Lower leg skin (tissue), 4 donors: ENCODE measurements at regions not wholly inside any gene's neighbourhood (a gene's known extent, or its start where the extent isn't known, plus 50 kb on each side); places are given as distances from the start of the nearest gene placed in this dataset.

Source experiments
- DNase-seq, 2 donors: peaks; one replicate each; pipeline ENCODE4 v3.0.0-alpha.2; 2019; ENCODE audit warnings: low spot score in 2 of 2
- H3K4me3 ChIP-seq: fragments of 200-600 bp; sonication (generic); 2 replicates; pipeline ENCODE4 v1.5.1; 2017; ENCODE audit warnings: mild to moderate bottlenecking, low read depth; ENCODE audit not compliant: poor library complexity, severe bottlenecking
- POLR2A ChIP-seq, 2 donors: fragments of 450-650 bp; IDR thresholded peaks; one replicate each; pipeline ENCODE4 v1.6.1; 2016 to 2017; ENCODE audit warnings: antibody characterized with exemption in 2 of 2, mild to moderate bottlenecking in 1 of 2, moderate library complexity in 1 of 2
- WGBS, 2 donors: methylation state at CpG; one replicate each; pipeline ENCODE4 v1.1.5; 2018; 5-methylcytosine and 5-hydroxymethylcytosine counted together
- intact Hi-C: fragments of 100-400 bp; cut with DNase I; formaldehyde crosslinking; loops from one replicate; pipeline ENCODE4 v1.15.0; 2023; ENCODE audit warnings: low total_unique reads
- TF ChIP-seq, protein P1 (sequence below), 3 donors: fragments of 450-650 bp; IDR thresholded peaks; one replicate each; pipeline ENCODE4 v1.5.1; 2016; ENCODE audit warnings: antibody characterized with exemption in 3 of 3, mild to moderate bottlenecking in 3 of 3, moderate library complexity in 2 of 3

DNA sequence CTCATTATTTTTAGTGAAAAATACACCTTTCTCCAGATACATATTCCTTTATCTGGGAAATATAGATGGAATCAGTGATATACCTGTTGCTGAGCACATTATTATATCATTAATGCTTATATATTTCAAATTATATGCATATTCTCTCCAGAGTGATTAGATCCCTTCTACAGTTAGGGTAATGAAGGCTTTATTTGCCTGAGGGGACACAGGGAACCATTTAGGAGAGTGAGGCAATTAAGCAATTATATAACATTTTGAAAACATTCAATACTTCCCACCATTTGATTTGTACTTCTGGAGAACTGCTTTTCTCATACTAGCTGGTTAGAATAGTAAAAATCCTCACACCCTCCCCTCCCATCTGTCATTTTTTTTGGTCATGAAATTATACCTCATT, 212.8 kb upstream of the NOVA1 start:
- no peak overlapping the region for H3K4me3 ChIP-seq
- intact Hi-C loops = no loop called here
- no peak for TF ChIP-seq POLR2A (IDR thresholded peaks at IDR 0.05)
- TF ChIP-seq, protein P1, sequence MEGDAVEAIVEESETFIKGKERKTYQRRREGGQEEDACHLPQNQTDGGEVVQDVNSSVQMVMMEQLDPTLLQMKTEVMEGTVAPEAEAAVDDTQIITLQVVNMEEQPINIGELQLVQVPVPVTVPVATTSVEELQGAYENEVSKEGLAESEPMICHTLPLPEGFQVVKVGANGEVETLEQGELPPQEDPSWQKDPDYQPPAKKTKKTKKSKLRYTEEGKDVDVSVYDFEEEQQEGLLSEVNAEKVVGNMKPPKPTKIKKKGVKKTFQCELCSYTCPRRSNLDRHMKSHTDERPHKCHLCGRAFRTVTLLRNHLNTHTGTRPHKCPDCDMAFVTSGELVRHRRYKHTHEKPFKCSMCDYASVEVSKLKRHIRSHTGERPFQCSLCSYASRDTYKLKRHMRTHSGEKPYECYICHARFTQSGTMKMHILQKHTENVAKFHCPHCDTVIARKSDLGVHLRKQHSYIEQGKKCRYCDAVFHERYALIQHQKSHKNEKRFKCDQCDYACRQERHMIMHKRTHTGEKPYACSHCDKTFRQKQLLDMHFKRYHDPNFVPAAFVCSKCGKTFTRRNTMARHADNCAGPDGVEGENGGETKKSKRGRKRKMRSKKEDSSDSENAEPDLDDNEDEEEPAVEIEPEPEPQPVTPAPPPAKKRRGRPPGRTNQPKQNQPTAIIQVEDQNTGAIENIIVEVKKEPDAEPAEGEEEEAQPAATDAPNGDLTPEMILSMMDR (IDR thresholded peaks at IDR 0.05) = no peak
- no peak for DNase-seq

DNA sequence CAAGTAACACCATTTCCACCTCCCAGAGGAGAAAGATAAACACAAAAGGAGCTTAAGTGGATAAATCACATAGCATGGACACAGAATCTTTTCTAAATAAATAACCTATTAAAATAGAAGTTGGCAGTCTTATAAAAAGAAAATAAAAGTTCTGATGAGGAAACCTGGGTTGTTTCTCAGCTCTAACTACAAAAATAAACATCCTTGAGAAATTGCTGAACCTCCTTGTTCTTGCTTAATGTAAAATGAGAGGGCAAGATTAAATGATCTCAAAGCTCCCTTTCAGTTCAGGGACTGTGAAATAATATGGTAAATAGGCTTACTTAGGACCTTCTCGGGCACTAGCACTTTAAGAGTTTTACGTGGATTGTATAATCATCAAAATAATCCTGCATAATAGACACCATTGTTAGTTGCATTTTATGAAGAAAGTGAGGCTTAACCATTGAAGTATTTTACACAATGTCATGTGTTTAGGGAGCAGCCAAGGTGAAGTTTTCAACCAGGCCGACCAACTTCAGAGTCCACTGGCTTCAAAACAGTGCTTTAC, 214.0 kb upstream of the NOVA1 start:
- DNase-seq = no peak
- WGBS, 2 donors = 77% methylated on average over 3 of the region's 3 CpGs
- no peak overlapping the region for H3K4me3 ChIP-seq
- no peak for TF ChIP-seq POLR2A (IDR thresholded peaks at IDR 0.05)
- TF ChIP-seq, protein P1 (IDR thresholded peaks at IDR 0.05) = no peak
- intact Hi-C loops = no loop called here

- WGBS, 2 donors = 82 to 85% methylated on average over 1 of the region's 1 CpG
- DNase-seq = no peak
- intact Hi-C loops = no loop called here
- no peak overlapping the region for H3K4me3 ChIP-seq
- TF ChIP-seq, protein P1 (IDR thresholded peaks at IDR 0.05) = no peak
- TF ChIP-seq POLR2A (IDR thresholded peaks at IDR 0.05) = no peak
Observed at GRCh38 chr14:26820138-26820537, 222.3 kb upstream of the NOVA1 start.

DNA sequence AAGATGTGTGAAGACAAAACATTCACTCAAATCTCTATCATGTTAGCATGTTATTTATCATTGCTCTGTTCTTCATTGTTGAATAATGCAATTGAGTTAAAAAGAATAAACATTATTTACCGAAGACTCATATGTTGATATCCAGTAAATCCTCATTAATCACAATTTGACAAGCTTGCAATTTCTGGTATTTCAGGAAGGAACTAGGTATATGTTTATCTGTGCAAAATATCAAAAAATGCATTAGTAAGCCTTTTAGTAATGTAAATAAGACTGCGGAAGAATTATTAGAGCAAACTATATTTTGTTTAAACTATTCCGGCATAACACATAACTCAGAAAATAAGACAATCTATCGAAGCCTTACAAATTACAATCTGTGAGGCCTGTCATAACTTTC, 222.7 kb upstream of the NOVA1 start:
- 64 to 78% methylated on average over 4 of the region's 4 CpGs for WGBS, 2 donors
- TF ChIP-seq, protein P1 (IDR thresholded peaks at IDR 0.05) = no peak
- TF ChIP-seq POLR2A (IDR thresholded peaks at IDR 0.05) = no peak
- H3K4me3 ChIP-seq = no peak overlapping the region
- no peak for DNase-seq
- intact Hi-C loops = no loop called here

- 83% methylated on average over 4 of the region's 4 CpGs for WGBS, 2 donors
- TF ChIP-seq, protein P1 (IDR thresholded peaks at IDR 0.05) = no peak
- no peak for TF ChIP-seq POLR2A (IDR thresholded peaks at IDR 0.05)
- DNase-seq = no peak
- H3K4me3 ChIP-seq = no peak overlapping the region
- intact Hi-C loops = no loop called here
Observed at GRCh38 chr14:26828741-26829140, 230.9 kb upstream of the NOVA1 start.

DNA sequence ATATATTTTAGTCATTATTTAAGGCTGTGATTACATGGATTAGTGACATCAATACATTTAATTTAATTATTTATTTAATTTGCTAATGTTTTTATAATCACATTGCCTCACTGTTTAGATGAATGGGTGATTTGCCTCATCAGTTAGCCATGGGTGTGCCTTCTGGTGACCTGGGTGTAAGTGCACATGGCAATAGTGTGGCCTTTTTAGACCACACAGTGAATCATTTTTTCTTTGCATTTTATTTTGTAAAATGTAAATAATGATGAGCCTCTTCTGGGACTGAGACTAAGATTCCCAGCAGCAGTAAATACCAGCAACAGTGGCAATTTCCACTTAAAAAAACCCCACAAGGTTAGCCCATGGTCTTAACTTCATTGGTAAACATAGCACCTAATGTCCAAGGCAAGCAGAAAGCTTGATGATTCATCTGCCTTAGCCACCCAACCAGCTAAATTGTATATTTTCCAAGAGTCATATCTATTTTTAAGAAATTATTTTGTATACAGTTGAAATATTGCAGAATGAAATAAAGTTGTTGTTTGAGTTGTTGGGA, 235.9 kb upstream of the NOVA1 start:
- no peak overlapping the region for H3K4me3 ChIP-seq
- DNase-seq = no peak
- TF ChIP-seq, protein P1 (IDR thresholded peaks at IDR 0.05) = no peak
- TF ChIP-seq POLR2A (IDR thresholded peaks at IDR 0.05) = no peak
- intact Hi-C loops = no loop called here
